WERI-Rb-1 (cell line): ENCODE measurements at regions not wholly inside any gene's neighbourhood (a gene's known extent, or its start where the extent isn't known, plus 50 kb on each side); places are given as distances from the start of the nearest gene placed in this dataset.

Experiments used
- DNase-seq: peaks from one replicate; pipeline ENCODE4 v3.0.0-alpha.2; 2020
- H3K27ac ChIP-seq: fragments of 250-450 bp; sonication (Bioruptor Pico); 2 replicates; pipeline ENCODE4 v1.5.1; 2020; ENCODE audit warnings: mild to moderate bottlenecking, moderate library complexity
- H3K27me3 ChIP-seq: fragments of 250-450 bp; sonication (Bioruptor Pico); 2 replicates; pipeline ENCODE4 v1.5.1; 2021; ENCODE audit warnings: mild to moderate bottlenecking, low read depth, moderate library complexity; ENCODE audit not compliant: insufficient read depth, severe bottlenecking
- H3K36me3 ChIP-seq: fragments of 250-450 bp; sonication (Bioruptor Pico); 2 replicates; pipeline ENCODE4 v1.5.1; 2020; ENCODE audit warnings: mild to moderate bottlenecking, moderate library complexity
- H3K4me3 ChIP-seq: 2 replicates; pipeline ENCODE4 v1.5.1; 2011; ENCODE audit warnings: low read depth, mild to moderate bottlenecking, control low read depth, low read length
- H3K9me3 ChIP-seq: fragments of 250-450 bp; sonication (Bioruptor Pico); 2 replicates; pipeline ENCODE4 v1.5.1; 2021; ENCODE audit warnings: mild to moderate bottlenecking, moderate library complexity; ENCODE audit not compliant: severe bottlenecking
- CTCF ChIP-seq: IDR thresholded peaks from 2 replicates; pipeline ENCODE4 v1.5.1; 2011; ENCODE audit warnings: low read depth, mild to moderate bottlenecking, control low read depth, inconsistent platforms, low read length

DNA sequence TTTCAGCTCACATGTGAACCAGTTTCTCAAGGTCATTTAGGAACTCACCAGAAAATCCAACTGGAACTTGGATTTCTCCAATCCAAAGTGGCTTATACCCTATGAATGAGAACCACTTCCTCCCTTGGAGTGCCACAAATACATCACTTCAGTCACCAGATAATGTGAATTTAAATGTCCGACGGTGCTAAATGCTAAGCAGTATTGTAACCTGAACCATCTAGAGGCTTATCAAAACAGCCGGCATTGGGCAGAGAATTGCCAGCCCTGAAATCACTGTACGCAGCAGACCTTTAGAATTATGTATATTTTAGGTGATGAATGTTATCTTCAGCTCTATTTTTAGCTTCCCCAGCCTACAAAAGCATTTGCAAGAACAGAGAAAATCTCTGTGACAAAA is 76.8 kb upstream of the COX20 start:
- H3K27me3 ChIP-seq = no peaks in the 10 kb centered on the region
- H3K4me3 ChIP-seq = no peak overlapping the region
- H3K9me3 ChIP-seq = peaks cover 8% of the 10 kb centered on the region
- DNase-seq = no peak
- H3K27ac ChIP-seq = no peak overlapping the region
- no peaks in the 10 kb centered on the region for H3K36me3 ChIP-seq
- TF ChIP-seq CTCF = no peak

DNA sequence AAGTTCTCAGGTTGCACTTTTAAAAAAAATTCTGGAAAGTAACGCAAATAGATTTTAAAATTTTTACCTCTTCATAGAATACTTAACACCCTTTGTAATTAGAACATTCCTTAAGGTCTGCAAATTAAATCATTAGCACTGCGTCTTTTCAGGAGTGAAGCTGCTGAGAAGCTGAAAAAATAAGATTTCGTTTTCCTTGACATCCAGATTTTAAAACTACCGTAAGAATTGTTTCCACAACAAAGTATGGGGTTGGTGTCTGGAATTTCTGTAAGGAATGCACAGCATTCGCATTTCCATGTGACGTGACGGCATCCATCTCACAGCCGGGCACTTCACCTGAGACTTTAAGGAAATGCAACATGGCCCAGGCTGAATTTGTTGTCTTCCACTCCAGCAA is 76.3 kb upstream of the COX20 start:
- no peak for DNase-seq
- H3K9me3 ChIP-seq = peaks cover 8% of the 10 kb centered on the region
- no peaks in the 10 kb centered on the region for H3K27me3 ChIP-seq
- H3K36me3 ChIP-seq = no peaks in the 10 kb centered on the region
- no peak overlapping the region for H3K4me3 ChIP-seq
- TF ChIP-seq CTCF = no peak
- no peak overlapping the region for H3K27ac ChIP-seq

DNA sequence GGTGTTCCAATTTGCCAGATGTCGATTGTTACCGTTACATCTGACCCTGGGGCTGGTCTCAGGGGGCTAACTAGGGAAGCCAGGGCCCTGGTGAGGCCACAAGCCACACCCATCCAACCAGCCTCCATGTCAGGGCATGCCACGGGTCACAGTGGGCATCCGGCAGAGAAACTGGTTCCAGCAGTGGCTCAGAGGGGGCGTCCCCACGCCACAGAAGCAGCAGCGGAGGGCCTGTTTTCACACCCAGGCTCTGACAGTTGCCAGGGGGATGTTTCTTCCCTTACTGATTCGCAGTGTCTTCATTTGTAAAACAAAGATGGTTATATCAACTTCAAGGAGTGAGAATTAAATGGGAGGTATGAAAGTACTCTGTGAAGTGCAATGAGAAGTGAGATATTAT is 75.0 kb upstream of the COX20 start:
- TF ChIP-seq CTCF = no peak
- no peaks in the 10 kb centered on the region for H3K36me3 ChIP-seq
- peaks cover 3% of the 10 kb centered on the region for H3K9me3 ChIP-seq
- H3K27me3 ChIP-seq = no peaks in the 10 kb centered on the region
- no peak overlapping the region for H3K4me3 ChIP-seq
- H3K27ac ChIP-seq = no peak overlapping the region
- DNase-seq = no peak

- TF ChIP-seq CTCF = no peak
- peaks cover 6% of the 10 kb centered on the region for H3K9me3 ChIP-seq
- DNase-seq = no peak
- no peak overlapping the region for H3K27ac ChIP-seq
- H3K4me3 ChIP-seq = no peak overlapping the region
- H3K27me3 ChIP-seq = no peaks in the 10 kb centered on the region
- no peaks in the 10 kb centered on the region for H3K36me3 ChIP-seq
Measured at GRCh38 chr1:244761279-244761678, 74.2 kb upstream of the COX20 start.

GRCh38 chr1:244762629-244763028 is 72.8 kb upstream of the COX20 start:
- H3K4me3 ChIP-seq = no peak overlapping the region
- H3K27ac ChIP-seq = no peak overlapping the region
- peaks cover 17% of the 10 kb centered on the region for H3K9me3 ChIP-seq
- DNase-seq = no peak
- no peaks in the 10 kb centered on the region for H3K36me3 ChIP-seq
- TF ChIP-seq CTCF = no peak
- no peaks in the 10 kb centered on the region for H3K27me3 ChIP-seq

- Histone ChIP-seq H3K36me3 (no peaks in the 10 kb centered on the region), H3K27ac (no peak overlapping the region), H3K4me3 (no peak overlapping the region), H3K27me3 (no peaks in the 10 kb centered on the region), H3K9me3 (peaks cover 22% of the 10 kb centered on the region)
- no peak for DNase-seq
- TF ChIP-seq CTCF = no peak
Measured at GRCh38 chr1:244768186-244768585, 67.3 kb upstream of the COX20 start.
